ENCODE measurements at regions not wholly inside any gene's neighbourhood (a gene's known extent, or its start where the extent isn't known, plus 50 kb on each side); places are given as distances from the start of the nearest gene placed in this dataset.
"Not testable (repeated sequence)": the region's sequence is repeated elsewhere in the genome, so short reads cannot be mapped to it uniquely, and the experiment has no call there.

DNA sequence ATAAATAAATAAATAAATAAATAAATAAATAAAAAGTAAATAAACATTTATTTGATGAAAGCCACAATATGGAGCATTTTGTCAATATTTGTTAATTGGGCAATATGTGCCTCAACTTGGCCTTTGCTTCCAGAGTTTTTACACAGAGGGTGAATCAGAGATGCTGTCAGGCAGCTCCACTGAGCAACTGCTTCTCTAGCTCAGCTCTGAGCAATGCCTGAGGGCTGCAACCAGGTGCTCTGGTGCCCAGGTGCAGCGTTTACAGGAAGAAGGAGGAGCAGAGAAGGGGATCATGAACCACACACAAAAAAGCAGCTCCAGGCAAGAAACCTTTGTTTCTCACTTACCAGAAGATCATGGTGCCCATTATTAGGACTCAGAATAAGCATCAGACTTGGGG, 876.2 kb upstream of the AUTS2 start:
- POLR2A ChIA-PET, result no interaction called here
- DNase-seq (ENCODE audit: low read depth, low spot score), result no peak
- no peak overlapping the region for H3K4me3 ChIP-seq (ENCODE audit: low read depth, low read length)
- TF ChIP-seq, protein P1, sequence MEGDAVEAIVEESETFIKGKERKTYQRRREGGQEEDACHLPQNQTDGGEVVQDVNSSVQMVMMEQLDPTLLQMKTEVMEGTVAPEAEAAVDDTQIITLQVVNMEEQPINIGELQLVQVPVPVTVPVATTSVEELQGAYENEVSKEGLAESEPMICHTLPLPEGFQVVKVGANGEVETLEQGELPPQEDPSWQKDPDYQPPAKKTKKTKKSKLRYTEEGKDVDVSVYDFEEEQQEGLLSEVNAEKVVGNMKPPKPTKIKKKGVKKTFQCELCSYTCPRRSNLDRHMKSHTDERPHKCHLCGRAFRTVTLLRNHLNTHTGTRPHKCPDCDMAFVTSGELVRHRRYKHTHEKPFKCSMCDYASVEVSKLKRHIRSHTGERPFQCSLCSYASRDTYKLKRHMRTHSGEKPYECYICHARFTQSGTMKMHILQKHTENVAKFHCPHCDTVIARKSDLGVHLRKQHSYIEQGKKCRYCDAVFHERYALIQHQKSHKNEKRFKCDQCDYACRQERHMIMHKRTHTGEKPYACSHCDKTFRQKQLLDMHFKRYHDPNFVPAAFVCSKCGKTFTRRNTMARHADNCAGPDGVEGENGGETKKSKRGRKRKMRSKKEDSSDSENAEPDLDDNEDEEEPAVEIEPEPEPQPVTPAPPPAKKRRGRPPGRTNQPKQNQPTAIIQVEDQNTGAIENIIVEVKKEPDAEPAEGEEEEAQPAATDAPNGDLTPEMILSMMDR (IDR thresholded peaks at IDR 0.05; ENCODE audit: insufficient read depth, low read length, missing control alignments), result no peak
- CTCF ChIA-PET, result no interaction called here

DNA sequence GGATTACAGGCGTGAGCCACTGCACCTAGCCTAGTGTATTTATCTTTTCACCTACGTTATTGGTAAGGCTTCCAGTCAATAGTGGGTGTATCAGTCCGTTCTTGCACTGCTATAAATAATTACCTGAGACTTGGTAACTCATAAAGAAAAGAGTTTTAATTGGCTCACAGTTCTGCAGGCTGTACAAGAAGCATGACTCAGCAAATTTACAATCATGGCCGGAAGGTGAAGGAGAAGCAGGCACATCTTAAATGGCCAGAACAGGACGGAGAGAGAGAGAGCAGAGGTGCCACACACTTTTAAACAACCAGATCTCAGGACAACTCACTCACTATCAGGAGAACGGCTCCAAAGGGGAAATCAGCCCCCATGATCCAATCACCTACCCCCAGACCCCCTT, 873.3 kb upstream of the AUTS2 start:
- ChIA-PET POLR2A (no interaction called here), CTCF (no interaction called here)
- DNase-seq (ENCODE audit: low read depth, low spot score), result no peak
- H3K4me3 ChIP-seq (ENCODE audit: low read depth, low read length), result no peak overlapping the region
- TF ChIP-seq, protein P1 (IDR thresholded peaks at IDR 0.05; ENCODE audit: insufficient read depth, low read length, missing control alignments), result no peak

DNA sequence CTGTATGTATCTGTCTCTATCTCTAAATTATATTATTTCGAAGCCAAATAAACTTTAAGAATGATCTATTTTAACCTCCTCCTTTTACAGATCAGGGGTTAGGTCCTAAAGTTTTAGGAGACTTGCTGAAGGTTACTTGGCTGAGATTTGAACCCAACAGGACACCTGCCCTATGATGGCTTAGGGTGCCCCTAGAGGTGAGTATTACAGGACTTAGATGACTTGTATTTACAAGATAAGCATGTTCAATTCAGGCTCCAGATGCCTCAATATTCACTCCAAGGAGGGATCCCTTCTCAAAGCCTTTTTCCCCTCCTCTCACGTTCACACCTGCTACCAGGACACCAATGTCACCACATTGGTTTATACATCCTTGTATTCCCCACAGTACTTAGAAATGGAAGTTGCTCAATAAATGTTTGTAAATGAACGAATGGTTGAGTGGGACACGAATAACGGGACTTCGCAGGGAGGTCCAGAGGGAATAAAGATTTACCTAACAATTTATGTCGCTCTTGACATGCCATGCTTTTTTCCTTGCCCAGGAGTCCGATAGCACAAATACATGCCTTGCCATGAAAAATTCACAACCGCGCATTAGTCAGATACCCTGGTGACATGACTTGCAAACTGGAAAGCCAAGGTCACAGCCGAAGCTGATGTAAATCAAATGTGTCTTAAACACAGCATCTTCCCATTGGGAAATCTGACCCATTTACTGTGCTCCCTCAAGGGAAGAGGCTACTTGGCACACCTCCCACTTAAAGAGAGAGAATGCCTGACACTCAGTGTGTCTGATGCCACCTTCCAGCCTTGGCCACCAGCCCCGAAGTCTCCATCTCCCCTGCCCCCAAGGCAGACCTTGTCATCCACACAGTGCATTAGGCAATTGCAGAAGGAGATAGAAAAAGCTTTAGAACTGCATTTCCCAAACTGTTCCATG, 872.2 kb upstream of the AUTS2 start:
- no peak overlapping the region for H3K4me3 ChIP-seq (ENCODE audit: low read depth, low read length)
- CTCF ChIA-PET, result no interaction called here
- POLR2A ChIA-PET, result no interaction called here
- no peak for DNase-seq (ENCODE audit: low read depth, low spot score)
- TF ChIP-seq, protein P1 (IDR thresholded peaks at IDR 0.05; ENCODE audit: insufficient read depth, low read length, missing control alignments), result no peak

DNA sequence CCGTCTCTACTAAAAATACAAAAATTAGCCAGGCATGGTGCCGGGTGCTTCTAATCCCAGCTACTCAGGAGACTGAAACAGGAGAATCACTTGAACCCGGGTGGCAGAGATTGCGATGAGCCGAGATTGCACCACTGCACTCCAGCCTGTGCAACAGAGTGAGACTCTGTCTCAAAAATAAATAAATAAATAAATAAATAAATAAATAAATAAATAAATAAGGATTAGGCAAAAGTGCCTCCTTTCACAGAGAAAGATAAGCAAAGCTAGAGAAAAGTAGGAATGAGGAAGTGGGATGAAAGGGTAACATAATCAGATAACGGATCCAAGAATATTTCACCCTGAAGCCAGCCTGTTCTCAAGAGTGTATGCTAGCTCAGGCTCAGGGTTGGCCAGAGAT, 869.6 kb upstream of the AUTS2 start:
- POLR2A ChIA-PET, result not testable (repeated sequence)

DNA sequence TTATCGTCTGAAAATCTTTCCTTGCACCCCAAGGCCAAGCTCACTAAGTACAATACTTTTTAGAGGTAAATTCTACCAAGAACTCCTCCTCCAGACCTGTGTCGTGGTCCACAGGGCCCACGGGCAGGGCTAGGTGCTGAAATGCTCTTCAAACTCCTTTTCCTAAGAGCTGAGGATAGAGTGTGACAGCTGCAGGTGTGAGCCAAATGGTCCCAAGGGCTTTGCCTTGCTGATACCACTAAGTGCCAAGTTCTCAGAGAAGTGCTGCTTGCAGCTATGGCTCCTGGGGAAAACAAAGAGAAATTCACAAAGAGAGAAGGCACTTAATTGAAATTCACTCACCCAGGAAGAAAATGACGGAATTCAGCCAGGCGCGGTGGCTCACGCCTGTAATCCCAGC, 868.9 kb upstream of the AUTS2 start:
- ChIA-PET CTCF (no interaction called here), POLR2A (no interaction called here)
- TF ChIP-seq, protein P1 (IDR thresholded peaks at IDR 0.05; ENCODE audit: insufficient read depth, low read length, missing control alignments), result no peak
- H3K4me3 ChIP-seq (ENCODE audit: low read depth, low read length), result no peak overlapping the region
- DNase-seq (ENCODE audit: low read depth, low spot score), result no peak

More for the DNA sequence above, 869.6 kb upstream of the AUTS2 start:
- H3K4me3 ChIP-seq (ENCODE audit: low read depth, low read length); DNase-seq (ENCODE audit: low read depth, low spot score); CTCF ChIA-PET: not testable (repeated sequence)

DNA sequence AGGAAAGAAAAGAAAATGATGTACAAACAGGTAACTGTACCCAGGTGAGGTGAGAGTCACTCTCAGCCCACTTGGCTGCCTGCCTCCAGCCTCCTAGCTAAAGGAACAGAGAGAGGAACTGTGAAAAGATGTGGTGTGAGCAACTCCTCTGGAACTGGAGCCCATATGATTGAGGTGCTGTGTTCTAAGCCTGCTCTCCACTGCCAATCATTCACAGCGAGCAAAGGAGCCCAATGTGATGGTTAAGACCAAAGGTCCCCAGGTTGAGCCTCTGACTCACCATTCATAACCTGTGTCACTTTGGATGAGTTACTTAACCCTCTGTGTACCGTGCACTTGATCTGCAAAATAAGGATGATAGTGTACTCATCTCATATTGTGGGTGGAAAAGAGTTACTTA, 868.1 kb upstream of the AUTS2 start:
- ChIA-PET POLR2A (no interaction called here), CTCF (no interaction called here)
- no peak for DNase-seq (ENCODE audit: low read depth, low spot score)
- TF ChIP-seq, protein P1 (IDR thresholded peaks at IDR 0.05; ENCODE audit: insufficient read depth, low read length, missing control alignments), result no peak
- no peak overlapping the region for H3K4me3 ChIP-seq (ENCODE audit: low read depth, low read length)

DNA sequence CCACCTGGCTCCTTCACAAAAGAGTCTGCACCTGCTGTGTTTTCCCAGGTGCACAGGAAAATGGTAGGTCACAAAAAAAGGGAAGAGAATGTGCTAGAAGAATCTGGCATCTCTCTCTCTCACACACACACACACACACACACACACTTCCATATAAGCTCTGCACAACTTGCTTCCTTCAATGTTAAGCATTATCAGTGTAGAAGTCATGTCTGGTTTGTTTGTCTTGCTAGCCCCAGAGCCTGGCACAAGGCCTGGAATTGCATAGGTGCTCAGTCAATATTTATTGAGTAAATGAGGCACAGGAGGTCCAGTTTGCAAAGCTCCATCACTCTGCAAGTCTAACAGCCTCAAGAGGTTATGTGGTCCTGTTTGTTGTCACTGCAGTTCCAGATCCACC, 867.3 kb upstream of the AUTS2 start:
- no peak for DNase-seq (ENCODE audit: low read depth, low spot score)
- POLR2A ChIA-PET, result no interaction called here
- no peak overlapping the region for H3K4me3 ChIP-seq (ENCODE audit: low read depth, low read length)
- TF ChIP-seq, protein P1 (IDR thresholded peaks at IDR 0.05; ENCODE audit: insufficient read depth, low read length, missing control alignments), result no peak
- CTCF ChIA-PET, result no interaction called here
